Liver (tissue), 3 donors: ENCODE measurements at regions not wholly inside any gene's neighbourhood (a gene's known extent, or its start where the extent isn't known, plus 50 kb on each side); places are given as distances from the start of the nearest gene placed in this dataset.

Experiments used
- ATF3 ChIP-seq: IDR thresholded peaks from 2 replicates; pipeline ENCODE4 v1.6.1; 2016; ENCODE audit warnings: antibody characterized with exemption
- CTCF ChIP-seq: fragments of 150-350 bp; IDR thresholded peaks from 2 replicates; pipeline ENCODE4 v1.5.1; 2017; ENCODE audit warnings: improper control_type of control experiment, low read depth, low read length; ENCODE audit not compliant: missing input control
- EGR1 ChIP-seq, 2 donors: IDR thresholded peaks; 2 replicates each; pipeline ENCODE4 v1.6.1; 2016 to 2018; ENCODE audit warnings: antibody characterized with exemption in 2 of 2, low read depth in 2 of 2
- FOXA1 ChIP-seq: IDR thresholded peaks from 2 replicates; pipeline ENCODE4 v1.6.1; 2016; ENCODE audit warnings: antibody characterized with exemption
- HNF4A ChIP-seq, 2 donors: conservative IDR thresholded peaks; 2 replicates each; pipeline ENCODE4 v1.6.1; 2016; ENCODE audit warnings: antibody characterized with exemption in 2 of 2, mild to moderate bottlenecking in 2 of 2
- JUND ChIP-seq, 2 donors: IDR thresholded peaks; 2 replicates each; pipeline ENCODE4 v1.6.1; 2016; ENCODE audit warnings: antibody characterized with exemption in 2 of 2
- TAF1 ChIP-seq: conservative IDR thresholded peaks from 2 replicates; pipeline ENCODE4 v1.6.1; 2016; ENCODE audit warnings: antibody characterized with exemption, mild to moderate bottlenecking
- YY1 ChIP-seq: IDR thresholded peaks from 2 replicates; pipeline ENCODE4 v1.6.1; 2016; ENCODE audit warnings: antibody characterized with exemption, mild to moderate bottlenecking
- ZBTB33 ChIP-seq: IDR thresholded peaks from 2 replicates; pipeline ENCODE4 v1.6.1; 2016; ENCODE audit warnings: antibody characterized with exemption
- donor health status: healthy.
- donor health status: healthy.

GRCh38 chr4:121459026-121459425, 78.2 kb upstream of the QRFPR start:
- TF ChIP-seq CTCF (no peak), YY1 (no peak), ZBTB33 (no peak), EGR1 (IDR thresholded peaks at IDR 0.05; ENCODE audit: low read depth in 2 of 2) (no peak), ATF3 (no peak), TAF1 (no peak), JUND (IDR thresholded peaks at IDR 0.05) (no peak), HNF4A (conservative IDR thresholded peaks at IDR 0.05) (no peak), FOXA1 (no peak)
